ENCODE measurements at regions not wholly inside any gene's neighbourhood (a gene's known extent, or its start where the extent isn't known, plus 50 kb on each side); places are given as distances from the start of the nearest gene placed in this dataset.

DNA sequence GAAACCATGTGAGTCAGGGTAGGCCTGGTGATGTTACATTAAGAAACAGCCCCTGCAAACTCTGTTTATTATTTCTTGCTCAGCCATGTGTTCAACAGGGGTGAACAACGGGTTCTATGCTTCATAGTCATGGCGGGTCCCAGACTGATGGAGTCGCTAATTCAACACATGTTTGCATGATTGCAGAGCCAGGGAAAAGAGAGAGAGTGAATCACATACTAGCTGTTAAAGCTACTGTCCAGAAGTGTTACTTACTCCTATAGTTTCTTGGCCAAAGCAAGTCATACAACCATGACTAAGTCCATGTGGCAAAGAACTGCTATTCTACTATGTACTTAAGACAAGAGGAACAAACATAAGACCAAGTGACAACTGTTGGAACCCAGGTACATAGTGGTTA is 241.2 kb upstream of the SKOR2 start:
- Histone ChIP-seq H4K20me1 (ENCODE audit: insufficient read depth, low read length) (no peaks in the 10 kb centered on the region), H2BK20ac (ENCODE audit: low read depth, low read length) (no peak overlapping the region), H4K5ac (ENCODE audit: low read depth, low read length) (no peak overlapping the region), H3K4me2 (ENCODE audit: low read depth, low read length) (no peak overlapping the region), H3K9me1 (ENCODE audit: insufficient read depth, low read length) (no peaks in the 10 kb centered on the region), H3K4me3 (ENCODE audit: insufficient read depth, low read depth, low read length) (no peak overlapping the region), H2BK5ac (ENCODE audit: low read depth, low read length, poor library complexity, severe bottlenecking) (no peak overlapping the region), H2AFZ (replicated peaks; ENCODE audit: low read length, poor library complexity) (no peak overlapping the region), H3K9ac (ENCODE audit: low read depth, low read length) (no peak overlapping the region), H3K4ac (ENCODE audit: low read depth, low read length) (no peak overlapping the region), H3K9me3 (ENCODE audit: control insufficient read depth, insufficient read depth, low read length) (peaks cover 11% of the 10 kb centered on the region), H3K14ac (replicated peaks; ENCODE audit: low read depth, low read length) (no peak overlapping the region), H4K8ac (ENCODE audit: low read depth in 2 of 2, low read length in 2 of 2) (no peak overlapping the region), H3K23ac (ENCODE audit: low read depth, low read length) (no peak overlapping the region), H3K18ac (ENCODE audit: low read depth, low read length) (no peak overlapping the region), H3K79me1 (ENCODE audit: low read depth in 1 of 2, low read length in 2 of 2) (no peaks in the 10 kb centered on the region), H3K56ac (ENCODE audit: extremely low read depth, insufficient read depth, low read length) (no peak overlapping the region), H4K91ac (ENCODE audit: insufficient read depth, low read depth, low read length) (no peak overlapping the region), H3K36me3 (ENCODE audit: control insufficient read depth, insufficient read depth, low read length) (no peaks in the 10 kb centered on the region), H2BK15ac (ENCODE audit: low read depth, low read length) (no peak overlapping the region), H3K27ac (ENCODE audit: insufficient read depth, low read length) (no peak overlapping the region), H2BK120ac (ENCODE audit: low read depth, low read length) (no peak overlapping the region), H3K27me3 (ENCODE audit: control insufficient read depth, insufficient read depth, low read length) (no peaks in the 10 kb centered on the region), H2AK5ac (ENCODE audit: low read depth, low read length) (no peak overlapping the region), H2AK9ac (replicated peaks; ENCODE audit: low read depth, low read length, poor library complexity) (no peak overlapping the region), H3K4me1 (ENCODE audit: control insufficient read depth, insufficient read depth, low read length) (no peaks in the 10 kb centered on the region)
- dilution Hi-C loops (cut with HindIII; ENCODE audit: low sequenced_read_pairs, unreplicated experiment) (no loop called here), intact Hi-C loops (cut with micrococcal nuclease) (no loop called here), in situ Hi-C loops (cut with MboI; ENCODE audit: low sequenced_read_pairs) (no loop called here)
- DNase-seq (no peak), ATAC-seq (ENCODE audit: low read depth) (no peak)
- no TSS peak for BruUV-seq (replicated peaks)
- CTCF ChIA-PET: no interaction called here
- POLR2A ChIA-PET (ENCODE audit: unreplicated experiment): no interaction called here
- no CpG with 5 or more reads among the region's 3 CpGs for WGBS, 2 experiments (ENCODE audit: extremely low coverage in 2 of 2, insufficient read length in 1 of 2)
- TF ChIP-seq RAD21 (IDR thresholded peaks at IDR 0.05; ENCODE audit: low read length): no peak
- no peak for TF ChIP-seq CHD1 (IDR thresholded peaks at IDR 0.05; ENCODE audit: low read depth, low read length)
- no peak for TF ChIP-seq NFE2L2 (IDR thresholded peaks at IDR 0.05; ENCODE audit: low read depth, low read length)
- TF ChIP-seq BHLHE40 (IDR thresholded peaks at IDR 0.05; ENCODE audit: low read depth, low read length): no peak
- no peak for TF ChIP-seq CEBPB (IDR thresholded peaks at IDR 0.05; ENCODE audit: low read depth, low read length)
- TF ChIP-seq SMC3 (IDR thresholded peaks at IDR 0.05; ENCODE audit: low read depth, low read length): no peak
- no peak for TF ChIP-seq MAFK (IDR thresholded peaks at IDR 0.05; ENCODE audit: low read depth, low read length)
- no peak for TF ChIP-seq RFX5 (IDR thresholded peaks at IDR 0.05; ENCODE audit: low read depth, low read length)
- TF ChIP-seq USF2 (IDR thresholded peaks at IDR 0.05; ENCODE audit: low read depth, low read length): no peak
- TF ChIP-seq RCOR1 (IDR thresholded peaks at IDR 0.05; ENCODE audit: insufficient replicate concordance, low read length): no peak
- TF ChIP-seq MAZ (IDR thresholded peaks at IDR 0.05; ENCODE audit: borderline replicate concordance, low read depth, low read length): no peak
- TF ChIP-seq CTCF (conservative IDR thresholded peaks at IDR 0.05; ENCODE audit: low read depth, low read length): no peak
- no peak for TF ChIP-seq MXI1 (IDR thresholded peaks at IDR 0.05; ENCODE audit: borderline replicate concordance, low read depth, low read length)
- TF ChIP-seq, protein P1, sequence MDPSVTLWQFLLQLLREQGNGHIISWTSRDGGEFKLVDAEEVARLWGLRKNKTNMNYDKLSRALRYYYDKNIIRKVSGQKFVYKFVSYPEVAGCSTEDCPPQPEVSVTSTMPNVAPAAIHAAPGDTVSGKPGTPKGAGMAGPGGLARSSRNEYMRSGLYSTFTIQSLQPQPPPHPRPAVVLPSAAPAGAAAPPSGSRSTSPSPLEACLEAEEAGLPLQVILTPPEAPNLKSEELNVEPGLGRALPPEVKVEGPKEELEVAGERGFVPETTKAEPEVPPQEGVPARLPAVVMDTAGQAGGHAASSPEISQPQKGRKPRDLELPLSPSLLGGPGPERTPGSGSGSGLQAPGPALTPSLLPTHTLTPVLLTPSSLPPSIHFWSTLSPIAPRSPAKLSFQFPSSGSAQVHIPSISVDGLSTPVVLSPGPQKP (IDR thresholded peaks at IDR 0.05; ENCODE audit: borderline replicate concordance, low read depth, low read length): no peak
- no peak for TF ChIP-seq FOS (IDR thresholded peaks at IDR 0.05; ENCODE audit: low read depth, low read length)
- TF ChIP-seq POLR2A (IDR thresholded peaks at IDR 0.05; ENCODE audit: low read depth, low read length): no peak
